ENCODE measurements at regions not wholly inside any gene's neighbourhood (a gene's known extent, or its start where the extent isn't known, plus 50 kb on each side); places are given as distances from the start of the nearest gene placed in this dataset.

- DNase-seq: no peak
Observed at GRCh38 chr2:136209561-136210454, 91.9 kb upstream of the CXCR4 start.

GRCh38 chr2:136208682-136209420, 90.9 kb upstream of the CXCR4 start:
- DNase-seq: no peak

DNA sequence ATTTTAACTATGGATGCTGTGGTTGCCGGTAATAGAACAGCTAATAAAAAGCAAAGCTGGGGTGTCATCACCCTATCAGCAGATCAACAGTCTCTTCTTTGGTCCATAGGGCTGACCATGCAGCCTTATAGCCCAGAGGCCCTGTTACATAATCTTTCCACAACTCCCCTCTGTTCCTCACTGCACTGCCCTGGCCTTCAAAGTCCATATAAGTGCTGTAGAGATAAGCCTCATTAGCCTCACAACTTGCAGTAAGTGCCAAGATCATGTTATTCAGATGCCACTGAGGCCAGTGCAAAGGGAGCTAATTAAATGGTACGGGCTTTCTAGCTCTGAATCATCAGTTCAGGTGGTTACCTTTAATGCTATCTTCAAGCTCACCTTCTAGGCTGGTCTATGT, 89.7 kb upstream of the CXCR4 start:
- no peak for DNase-seq

DNA sequence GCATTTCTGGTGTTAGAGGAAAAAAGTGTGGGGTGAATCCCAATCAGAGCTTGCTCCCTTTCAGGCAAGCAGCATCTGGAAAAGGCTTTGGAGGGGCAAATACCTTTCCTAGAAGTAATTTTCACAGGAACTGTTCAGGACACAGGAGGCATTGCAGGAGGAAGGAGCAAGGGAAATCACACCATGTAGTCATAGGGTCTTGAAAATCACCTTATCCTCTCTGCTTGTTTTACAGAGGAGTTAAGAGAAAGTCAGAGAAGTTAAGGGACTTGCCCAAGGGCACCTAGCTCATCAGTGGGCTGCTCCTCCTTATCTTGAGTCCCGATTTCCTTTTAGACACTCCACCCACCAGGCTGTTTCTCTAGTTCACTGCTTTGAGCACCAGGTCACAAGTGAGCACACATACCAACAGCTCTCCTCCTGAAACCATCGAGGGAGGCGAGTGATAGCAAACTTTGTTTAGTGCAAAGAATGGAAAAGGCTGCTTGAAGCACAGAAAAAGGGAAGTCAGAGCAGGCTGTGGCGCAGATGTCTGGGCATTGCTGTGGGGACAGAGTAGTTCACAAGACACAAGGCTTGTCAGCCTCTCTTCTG, 89.2 kb upstream of the CXCR4 start:
- no peak for DNase-seq

DNA sequence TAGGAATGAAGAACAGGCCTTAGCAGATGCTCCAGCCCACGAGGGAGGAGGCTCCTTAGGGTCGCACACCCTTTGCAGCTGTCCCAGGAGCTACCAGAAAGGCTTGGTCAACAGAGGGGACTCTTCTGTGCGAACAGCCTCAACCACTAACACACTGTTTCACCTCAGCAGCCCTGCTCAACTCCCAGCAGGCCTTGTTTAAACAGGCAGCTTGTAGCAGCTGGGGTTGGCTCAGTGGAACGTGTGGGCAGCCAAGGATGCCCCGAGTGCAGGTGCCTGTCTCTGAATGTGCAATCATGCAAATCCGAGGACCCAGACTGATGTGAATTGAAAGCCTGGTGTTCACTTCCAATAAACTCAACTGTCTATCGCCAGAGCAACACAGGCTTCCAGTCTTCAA, 88.7 kb upstream of the CXCR4 start:
- peak; percentile 25 to 34 for DNase-seq

DNA sequence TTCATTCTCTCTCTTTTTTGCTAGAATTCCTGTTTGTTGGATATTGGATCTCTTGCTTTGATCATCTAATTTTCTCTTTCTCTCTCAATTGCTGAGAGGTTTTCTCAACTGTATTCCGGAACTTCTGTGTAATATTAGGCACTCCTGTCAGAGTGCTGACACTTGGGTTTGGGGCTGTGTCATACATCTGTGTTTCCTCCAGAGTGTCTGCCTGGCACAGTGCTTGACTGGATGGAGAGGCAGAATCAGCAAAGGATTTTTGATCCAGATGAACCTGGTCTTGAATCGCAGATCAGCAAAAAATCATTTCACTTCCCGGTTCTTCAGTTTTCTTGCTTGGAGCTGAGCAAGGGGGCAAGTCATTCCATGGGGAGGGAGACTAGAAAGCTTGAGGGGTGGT, 87.7 kb upstream of the CXCR4 start:
- no peak for DNase-seq

DNA sequence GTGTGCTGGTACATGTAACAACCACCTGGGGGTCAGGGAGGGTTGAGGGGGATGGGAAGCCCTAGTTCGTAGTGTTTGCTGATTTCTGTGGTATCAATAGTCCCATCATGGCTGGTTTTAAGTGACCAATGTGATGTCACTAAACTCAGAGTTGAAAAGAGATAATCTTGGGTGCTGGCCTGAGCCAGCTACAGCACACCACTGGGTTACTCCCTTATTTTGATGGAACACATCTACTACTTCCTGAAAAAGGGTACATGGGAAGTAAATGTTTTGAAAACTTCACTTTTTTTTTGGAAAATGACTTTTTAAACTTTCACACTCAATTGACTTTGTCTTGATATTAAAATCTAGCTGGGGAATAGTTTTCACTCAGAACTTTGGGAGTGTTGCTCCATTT, 87.0 kb upstream of the CXCR4 start:
- DNase-seq: no peak

GRCh38 chr2:136195226-136195625, 77.3 kb upstream of the CXCR4 start:
- DNase-seq: no peak

DNA sequence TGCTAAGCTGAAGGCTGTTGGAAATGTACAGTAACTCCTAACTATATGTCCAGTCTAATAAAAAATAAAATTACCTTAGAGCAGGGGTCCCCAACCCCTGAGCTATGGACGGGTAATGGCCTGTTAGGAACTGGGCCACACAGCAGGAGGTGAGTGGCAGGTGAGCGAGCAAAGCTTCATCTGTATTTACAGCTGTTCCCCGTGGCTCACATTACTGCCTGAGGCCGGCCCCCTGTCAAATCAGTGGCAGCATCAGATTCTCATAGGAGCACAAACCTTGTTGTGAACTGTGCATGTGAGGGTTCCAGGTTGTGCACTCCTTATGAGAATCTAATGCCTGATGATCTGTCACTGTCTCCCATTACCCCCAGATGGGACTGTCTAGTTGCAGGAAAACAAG, 73.1 kb upstream of the CXCR4 start:
- DNase-seq: no peak

DNA sequence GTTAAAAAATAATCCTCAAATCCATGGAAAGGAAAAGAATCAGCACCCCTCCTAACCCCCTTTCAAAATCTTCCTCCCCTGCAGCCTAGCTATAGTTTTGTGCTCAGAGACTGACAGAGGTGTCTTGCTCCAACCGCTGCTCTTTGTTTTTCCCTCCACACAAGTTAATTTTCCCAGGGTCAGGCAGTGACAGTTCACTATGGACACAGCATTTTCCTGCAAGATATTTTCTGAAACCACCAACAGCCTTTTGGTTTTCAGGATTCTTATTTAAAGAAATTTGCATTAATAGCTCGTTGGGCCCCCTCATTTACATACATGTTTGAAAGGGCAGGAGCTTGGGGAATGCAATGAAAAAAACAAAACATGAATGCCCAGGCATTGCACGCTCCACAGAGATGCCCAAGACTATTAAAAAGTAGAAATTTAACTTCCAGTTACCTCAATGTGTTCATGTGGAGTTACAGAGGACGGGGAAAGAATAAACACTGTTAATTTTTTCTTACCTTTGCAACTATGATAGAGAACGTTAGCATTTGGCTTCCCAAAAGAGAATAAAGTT, 71.4 kb upstream of the CXCR4 start:
- no peak for DNase-seq

DNA sequence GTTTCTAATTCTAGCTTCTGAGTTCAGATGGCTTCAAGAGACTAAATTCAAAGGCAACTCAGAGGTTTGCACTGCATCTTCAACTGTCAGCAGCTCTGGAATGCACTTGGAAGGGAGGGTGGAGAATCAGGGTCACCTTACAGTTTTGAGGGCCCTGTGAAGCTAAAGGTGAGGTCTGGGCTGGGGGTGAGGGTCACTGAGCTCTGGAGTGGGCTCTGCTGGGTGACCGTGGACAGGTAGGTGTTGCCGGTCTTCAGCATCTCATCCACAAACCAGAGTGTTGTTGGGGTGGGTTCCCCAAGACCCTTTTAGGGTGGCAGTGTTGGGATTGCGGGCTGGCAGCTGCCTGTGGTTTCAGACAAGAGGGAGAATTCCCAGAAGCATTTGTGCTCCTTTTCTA, 70.1 kb upstream of the CXCR4 start:
- no peak for DNase-seq

DNA sequence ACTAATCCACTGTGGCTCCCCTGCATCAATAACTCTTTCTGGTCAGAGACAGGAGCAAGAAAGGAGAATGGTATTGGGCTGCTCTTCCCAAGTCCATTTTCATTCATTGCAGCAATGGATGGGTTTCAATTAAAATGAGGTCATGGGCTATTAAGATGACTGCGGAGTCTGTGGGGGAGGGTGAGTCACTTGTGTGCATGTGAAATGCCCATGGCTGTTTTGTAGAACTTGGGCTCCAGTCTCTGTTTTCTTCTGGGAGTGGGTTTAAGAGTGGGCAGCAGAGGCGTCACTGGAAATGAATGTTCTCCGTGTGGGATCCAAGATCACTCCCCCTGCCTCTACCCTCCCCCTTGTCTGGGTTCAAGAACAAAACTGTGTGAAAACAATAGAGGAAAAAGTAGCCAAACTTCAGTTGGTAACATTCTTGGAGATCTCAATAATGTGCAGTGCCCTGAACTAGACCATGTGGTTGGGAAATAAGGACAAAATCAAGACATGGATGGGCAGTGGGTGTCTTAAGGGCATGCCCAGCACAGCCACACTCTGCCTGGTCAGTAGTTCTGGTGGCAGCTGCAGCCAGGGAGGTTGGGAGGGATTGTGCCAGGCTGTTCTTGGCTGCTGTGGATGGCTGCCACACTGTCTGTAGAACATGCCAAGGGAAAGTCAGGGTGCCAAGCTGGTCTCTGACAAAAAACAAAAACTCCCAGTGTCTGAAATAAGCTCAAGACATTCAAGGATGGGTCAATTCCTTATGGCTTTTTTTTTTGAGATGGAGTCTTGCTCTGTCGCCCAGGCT, 68.2 kb upstream of the CXCR4 start:
- no peak for DNase-seq

GRCh38 chr2:136183097-136183496, 65.1 kb upstream of the CXCR4 start:
- DNase-seq: no peak

- DNase-seq: no peak
Observed at GRCh38 chr2:136182315-136182714, 64.4 kb upstream of the CXCR4 start.

GRCh38 chr2:136179602-136179975, 61.6 kb upstream of the CXCR4 start:
- DNase-seq: no peak

DNA sequence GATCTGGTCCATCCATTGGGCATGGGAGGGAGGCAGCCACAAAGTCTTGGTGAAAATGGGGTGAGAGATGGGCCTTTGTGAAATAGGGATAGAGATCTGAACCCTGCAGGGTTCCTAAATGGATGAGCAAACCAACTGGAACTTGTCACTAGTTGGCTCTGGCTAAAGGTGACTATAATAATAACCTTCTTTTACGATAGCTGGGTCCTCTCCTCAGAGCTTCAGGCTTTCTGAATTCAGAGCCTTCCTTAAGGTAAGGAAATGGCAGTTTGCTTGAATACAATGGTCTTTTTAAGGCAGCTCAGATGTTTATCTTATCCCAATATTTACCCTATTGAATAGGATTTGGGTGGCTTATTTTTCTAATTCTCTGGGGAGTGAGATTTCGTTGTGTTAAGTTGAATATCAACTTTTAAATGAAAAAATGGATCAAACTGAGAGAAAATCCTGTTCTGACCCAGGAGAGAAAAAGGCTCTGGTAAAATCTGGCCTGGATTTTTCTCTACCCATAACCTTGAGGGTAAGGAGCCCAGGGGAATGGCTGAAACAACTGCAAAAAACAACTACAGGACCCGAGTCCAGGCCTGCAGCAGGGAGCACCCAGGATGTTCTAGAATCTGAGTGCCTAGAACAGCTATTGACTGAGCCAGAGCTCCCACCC, 61.1 kb upstream of the CXCR4 start:
- DNase-seq: no peak

DNA sequence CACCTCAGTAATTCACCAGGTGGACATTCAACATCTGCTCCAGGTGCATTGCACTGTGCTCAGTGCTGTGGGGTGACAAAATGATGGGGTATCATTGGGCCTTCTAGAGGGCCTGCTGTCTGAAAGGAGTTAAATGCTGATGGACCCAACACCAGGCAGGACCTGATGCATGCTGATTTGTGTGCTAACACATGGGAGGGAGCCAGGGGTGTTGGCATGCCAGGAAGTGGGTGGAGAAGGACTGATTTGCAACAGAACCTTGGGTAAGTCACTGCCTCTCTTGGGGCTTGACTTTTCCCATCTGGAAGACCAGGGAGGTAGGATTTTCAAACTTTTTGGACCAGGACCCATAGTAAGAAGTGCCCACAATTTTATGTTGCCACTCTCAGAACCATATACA, 57.9 kb upstream of the CXCR4 start:
- no peak for DNase-seq

GRCh38 chr2:136175466-136175865, 57.5 kb upstream of the CXCR4 start:
- DNase-seq: no peak

DNA sequence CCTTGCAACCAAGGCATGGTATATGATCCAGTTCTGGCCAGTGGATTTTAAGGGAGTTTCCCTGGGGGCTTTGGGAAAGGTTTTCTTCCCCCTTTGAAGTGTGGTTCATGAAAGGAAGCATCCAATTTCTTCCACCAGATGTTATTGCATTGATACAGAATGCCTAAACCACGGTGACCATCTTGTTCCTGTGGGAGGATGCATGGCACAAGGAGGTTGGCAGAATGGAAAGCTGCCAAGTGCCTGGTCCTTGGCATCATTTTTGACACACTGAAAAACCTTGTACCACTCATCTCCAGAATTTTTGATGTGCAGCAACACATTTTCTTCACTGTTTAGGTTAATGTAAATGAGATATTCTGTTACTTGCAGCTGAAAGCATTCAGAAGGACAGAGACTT, 55.2 kb upstream of the CXCR4 start:
- no peak for DNase-seq

GRCh38 chr2:136171223-136171622, 53.3 kb upstream of the CXCR4 start:
- DNase-seq: no peak

- no peak for DNase-seq
Observed at GRCh38 chr2:136168720-136169119, 50.8 kb upstream of the CXCR4 start.
